ENCODE measurements at regions not wholly inside any gene's neighbourhood (a gene's known extent, or its start where the extent isn't known, plus 50 kb on each side); places are given as distances from the start of the nearest gene placed in this dataset.

GRCh38 chr3:105923140-105923539 is 54.3 kb upstream of the CBLB start:
- no peak for TF ChIP-seq CTCF (IDR thresholded peaks at IDR 0.05; ENCODE audit: low read depth, low read length, missing control alignments)
- no peak for DNase-seq (ENCODE audit: low read depth)
- H3K4me3 ChIP-seq (ENCODE audit: low read depth, low read length): no peak overlapping the region
- in situ Hi-C loops (cut with HindIII; ENCODE audit: low sequenced_read_pairs): loop anchor here (5.0 kb wide), 1 partner anchor 49 kb away; no protein-coding TSS in a partner anchor

- in situ Hi-C loops (cut with HindIII; ENCODE audit: low sequenced_read_pairs): no loop called here
Observed at GRCh38 chr3:105927741-105928140, 58.9 kb upstream of the CBLB start.

GRCh38 chr3:105930733-105931132 is 61.9 kb upstream of the CBLB start:
- H3K4me3 ChIP-seq (ENCODE audit: low read depth, low read length): no peak overlapping the region
- no peak for DNase-seq (ENCODE audit: low read depth)
- in situ Hi-C loops (cut with HindIII; ENCODE audit: low sequenced_read_pairs): no loop called here
- no peak for TF ChIP-seq CTCF (IDR thresholded peaks at IDR 0.05; ENCODE audit: low read depth, low read length, missing control alignments)

More at GRCh38 chr3:105927741-105928140, 58.9 kb upstream of the CBLB start:
- no peak overlapping the region for H3K4me3 ChIP-seq (ENCODE audit: low read depth, low read length)
- TF ChIP-seq CTCF (IDR thresholded peaks at IDR 0.05; ENCODE audit: low read depth, low read length, missing control alignments): no peak
- DNase-seq (ENCODE audit: low read depth): no peak

GRCh38 chr3:105931500-105931899 is 62.7 kb upstream of the CBLB start:
- no peak for DNase-seq (ENCODE audit: low read depth)
- in situ Hi-C loops (cut with HindIII; ENCODE audit: low sequenced_read_pairs): no loop called here
- no peak overlapping the region for H3K4me3 ChIP-seq (ENCODE audit: low read depth, low read length)
- no peak for TF ChIP-seq CTCF (IDR thresholded peaks at IDR 0.05; ENCODE audit: low read depth, low read length, missing control alignments)

GRCh38 chr3:105933871-105934270 is 65.1 kb upstream of the CBLB start:
- TF ChIP-seq CTCF (IDR thresholded peaks at IDR 0.05; ENCODE audit: low read depth, low read length, missing control alignments): no peak
- no peak overlapping the region for H3K4me3 ChIP-seq (ENCODE audit: low read depth, low read length)
- in situ Hi-C loops (cut with HindIII; ENCODE audit: low sequenced_read_pairs): no loop called here
- no peak for DNase-seq (ENCODE audit: low read depth)

- in situ Hi-C loops (cut with HindIII; ENCODE audit: low sequenced_read_pairs): no loop called here
- no peak for TF ChIP-seq CTCF (IDR thresholded peaks at IDR 0.05; ENCODE audit: low read depth, low read length, missing control alignments)
- DNase-seq (ENCODE audit: low read depth): no peak
- peak overlapping the region; percentile 7 for H3K4me3 ChIP-seq (ENCODE audit: low read depth, low read length)
Observed at GRCh38 chr3:105938101-105938500, 69.3 kb upstream of the CBLB start.

- no peak overlapping the region for H3K4me3 ChIP-seq (ENCODE audit: low read depth, low read length)
- no peak for TF ChIP-seq CTCF (IDR thresholded peaks at IDR 0.05; ENCODE audit: low read depth, low read length, missing control alignments)
- in situ Hi-C loops (cut with HindIII; ENCODE audit: low sequenced_read_pairs): no loop called here
- no peak for DNase-seq (ENCODE audit: low read depth)
Observed at GRCh38 chr3:105938806-105939205, 70.0 kb upstream of the CBLB start.

All from astrocyte of the cerebellum (primary cell).